Osteocyte (in vitro differentiated cells): ENCODE measurements at regions not wholly inside any gene's neighbourhood (a gene's known extent, or its start where the extent isn't known, plus 50 kb on each side); places are given as distances from the start of the nearest gene placed in this dataset.

Experiments used
- DNase-seq: peaks from one replicate; pipeline ENCODE4 v3.0.0; 2021; ENCODE audit warnings: mixed read lengths; ENCODE audit not compliant: unreplicated experiment; ENCODE audit errors: extremely low spot score
- H3K27ac Mint-ChIP-seq: one replicate; pipeline ENCODE4 v1.8.0; 2021; ENCODE audit warnings: mild to moderate bottlenecking, mixed read lengths; ENCODE audit not compliant: unreplicated experiment
- H3K27me3 Mint-ChIP-seq: one replicate; pipeline ENCODE4 v1.8.0; 2021; ENCODE audit warnings: mixed read lengths; ENCODE audit not compliant: unreplicated experiment
- H3K36me3 Mint-ChIP-seq: one replicate; pipeline ENCODE4 v1.8.0; 2021; ENCODE audit warnings: mixed read lengths; ENCODE audit not compliant: unreplicated experiment
- H3K4me1 Mint-ChIP-seq: one replicate; pipeline ENCODE4 v1.8.0; 2021; ENCODE audit warnings: mixed read lengths; ENCODE audit not compliant: unreplicated experiment
- H3K4me3 Mint-ChIP-seq: one replicate; pipeline ENCODE4 v1.8.0; 2021; ENCODE audit warnings: mild to moderate bottlenecking, moderate library complexity, mixed read lengths; ENCODE audit not compliant: unreplicated experiment
- H3K9me3 Mint-ChIP-seq: one replicate; pipeline ENCODE4 v1.8.0; 2021; ENCODE audit warnings: mixed read lengths; ENCODE audit not compliant: unreplicated experiment
- TF ChIP-seq, protein P1 (sequence below): fragments of 200-600 bp; sonication (generic); IDR thresholded peaks from 2 replicates; pipeline ENCODE4 v1.5.0; 2021; ENCODE audit warnings: antibody characterized with exemption, mild to moderate bottlenecking, moderate library complexity

DNA sequence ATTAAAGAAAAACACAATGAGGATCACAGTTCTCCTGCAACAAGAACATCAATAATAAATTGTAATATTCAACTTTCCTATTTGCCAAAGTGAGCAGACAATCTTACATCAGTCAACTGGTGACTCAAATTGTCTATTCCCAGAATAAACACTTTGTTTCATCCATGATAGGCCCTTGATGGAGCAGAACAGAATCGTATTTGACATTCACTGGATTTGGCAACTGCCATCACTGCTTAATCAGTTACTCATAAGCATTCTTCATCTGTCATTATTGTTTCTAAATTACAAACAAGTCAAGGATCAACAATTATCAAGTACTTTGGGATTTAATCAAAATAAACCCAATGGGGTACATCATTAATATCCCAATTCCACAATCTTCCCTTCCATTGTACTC, 398.4 kb downstream of the GABRG2 start:
- Mint-ChIP-seq H3K27ac (no peak overlapping the region), H3K4me1 (no peaks in the 10 kb centered on the region), H3K9me3 (peaks cover 34% of the 10 kb centered on the region), H3K36me3 (no peaks in the 10 kb centered on the region), H3K4me3 (no peak overlapping the region), H3K27me3 (no peaks in the 10 kb centered on the region)
- TF ChIP-seq, protein P1, sequence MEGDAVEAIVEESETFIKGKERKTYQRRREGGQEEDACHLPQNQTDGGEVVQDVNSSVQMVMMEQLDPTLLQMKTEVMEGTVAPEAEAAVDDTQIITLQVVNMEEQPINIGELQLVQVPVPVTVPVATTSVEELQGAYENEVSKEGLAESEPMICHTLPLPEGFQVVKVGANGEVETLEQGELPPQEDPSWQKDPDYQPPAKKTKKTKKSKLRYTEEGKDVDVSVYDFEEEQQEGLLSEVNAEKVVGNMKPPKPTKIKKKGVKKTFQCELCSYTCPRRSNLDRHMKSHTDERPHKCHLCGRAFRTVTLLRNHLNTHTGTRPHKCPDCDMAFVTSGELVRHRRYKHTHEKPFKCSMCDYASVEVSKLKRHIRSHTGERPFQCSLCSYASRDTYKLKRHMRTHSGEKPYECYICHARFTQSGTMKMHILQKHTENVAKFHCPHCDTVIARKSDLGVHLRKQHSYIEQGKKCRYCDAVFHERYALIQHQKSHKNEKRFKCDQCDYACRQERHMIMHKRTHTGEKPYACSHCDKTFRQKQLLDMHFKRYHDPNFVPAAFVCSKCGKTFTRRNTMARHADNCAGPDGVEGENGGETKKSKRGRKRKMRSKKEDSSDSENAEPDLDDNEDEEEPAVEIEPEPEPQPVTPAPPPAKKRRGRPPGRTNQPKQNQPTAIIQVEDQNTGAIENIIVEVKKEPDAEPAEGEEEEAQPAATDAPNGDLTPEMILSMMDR: no peak
- no peak for DNase-seq

DNA sequence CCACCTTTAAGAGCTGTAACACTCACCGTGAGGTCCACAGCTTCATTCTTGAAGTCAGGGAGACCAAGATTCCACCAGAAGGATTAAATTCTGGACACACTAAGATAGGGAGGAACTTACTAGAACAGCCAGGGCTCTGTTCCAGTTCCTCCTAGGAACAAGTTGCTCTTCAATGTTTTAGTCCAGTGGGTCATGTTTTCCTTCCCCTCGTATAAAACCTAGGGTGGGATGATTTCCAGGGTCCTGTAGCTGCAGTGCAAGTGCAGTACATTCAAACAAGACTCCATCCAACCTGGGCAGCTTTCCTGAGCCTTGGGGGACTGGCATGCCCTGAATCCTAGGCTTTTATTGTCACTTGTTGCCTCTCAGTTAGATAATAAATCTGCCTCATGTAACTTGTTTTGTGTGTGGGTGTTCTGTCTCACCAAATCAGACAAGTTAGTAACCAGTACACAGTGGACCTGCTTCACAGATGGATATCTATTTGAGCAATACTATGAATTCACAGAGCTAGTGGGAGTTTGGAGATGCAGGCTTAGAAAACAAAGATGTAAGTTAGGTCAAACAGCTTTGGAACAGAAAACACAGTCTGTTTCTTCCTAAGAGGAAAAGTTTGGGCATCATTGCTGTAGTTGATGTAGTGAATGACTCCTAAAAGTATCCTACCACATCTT, 405.6 kb downstream of the GABRG2 start:
- peaks cover 18% of the 10 kb centered on the region for H3K9me3 Mint-ChIP-seq
- H3K27me3 Mint-ChIP-seq: no peaks in the 10 kb centered on the region
- TF ChIP-seq, protein P1: no peak
- no peaks in the 10 kb centered on the region for H3K36me3 Mint-ChIP-seq
- no peak overlapping the region for H3K27ac Mint-ChIP-seq
- no peak overlapping the region for H3K4me3 Mint-ChIP-seq
- DNase-seq: no peak
- H3K4me1 Mint-ChIP-seq: no peaks in the 10 kb centered on the region

DNA sequence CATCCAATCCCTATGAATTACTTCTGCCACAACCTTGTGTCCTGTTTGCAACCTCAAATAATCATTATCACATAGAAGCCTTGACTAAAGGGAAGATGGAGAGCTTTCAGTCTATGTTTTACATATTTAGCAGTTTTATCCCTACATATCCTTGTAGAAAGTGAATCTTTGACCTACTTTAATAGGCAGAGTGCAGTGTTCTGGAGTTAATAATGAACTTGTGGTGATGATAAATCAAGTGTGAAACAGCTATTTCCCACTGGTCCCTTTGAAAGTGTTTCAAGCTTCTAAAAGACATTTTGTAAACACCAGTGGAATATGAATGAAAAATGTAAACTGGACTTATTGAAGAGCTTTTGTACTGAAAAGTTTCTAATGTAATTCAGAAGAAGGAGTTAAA, 406.7 kb downstream of the GABRG2 start:
- Mint-ChIP-seq H3K36me3 (no peaks in the 10 kb centered on the region), H3K9me3 (peaks cover 14% of the 10 kb centered on the region), H3K4me1 (no peaks in the 10 kb centered on the region), H3K27me3 (no peaks in the 10 kb centered on the region), H3K27ac (no peak overlapping the region), H3K4me3 (no peak overlapping the region)
- no peak for DNase-seq
- TF ChIP-seq, protein P1: no peak

DNA sequence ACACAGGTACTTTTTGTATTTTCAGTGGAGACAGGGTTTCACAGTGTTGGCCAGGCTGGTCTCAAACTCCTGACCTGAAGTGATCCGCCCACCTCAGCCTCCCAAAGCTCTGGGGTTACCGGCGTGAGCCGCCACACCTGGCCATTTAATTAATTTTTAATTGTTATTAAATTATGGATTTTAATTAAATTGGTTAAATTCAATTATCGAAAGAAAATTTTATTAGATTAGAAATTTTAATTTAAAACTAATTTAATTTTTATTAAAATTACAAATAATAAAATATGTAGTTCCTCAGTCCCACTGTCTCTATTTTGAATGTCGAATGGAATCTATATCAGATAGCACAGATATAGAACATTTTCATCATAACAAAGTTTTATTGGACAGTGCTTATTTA, 416.5 kb downstream of the GABRG2 start:
- Mint-ChIP-seq H3K36me3 (no peaks in the 10 kb centered on the region), H3K27ac (no peak overlapping the region), H3K4me1 (no peaks in the 10 kb centered on the region), H3K4me3 (no peak overlapping the region), H3K9me3 (peaks cover 17% of the 10 kb centered on the region), H3K27me3 (no peaks in the 10 kb centered on the region)
- DNase-seq: no peak
- TF ChIP-seq, protein P1: no peak

DNA sequence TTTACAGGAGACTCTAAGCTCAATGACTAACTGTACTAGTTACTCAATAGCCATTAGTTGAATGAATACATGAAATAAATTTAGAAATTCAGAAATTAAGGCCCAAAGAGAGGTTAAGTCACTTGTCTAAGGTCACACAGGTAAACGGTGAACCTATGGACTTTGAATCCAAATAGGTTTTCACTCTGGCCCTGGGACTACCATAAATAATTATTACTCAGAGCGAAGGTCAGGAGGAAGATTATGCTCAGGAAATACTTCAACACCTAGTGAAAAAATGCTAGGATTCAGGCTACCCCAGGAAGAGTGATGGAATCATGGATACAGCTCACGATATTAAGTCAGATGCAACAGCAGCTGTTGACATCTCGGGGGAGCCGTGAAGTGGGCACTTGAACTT, 417.4 kb downstream of the GABRG2 start:
- Mint-ChIP-seq H3K4me3 (no peak overlapping the region), H3K27ac (no peak overlapping the region), H3K4me1 (no peaks in the 10 kb centered on the region), H3K36me3 (no peaks in the 10 kb centered on the region), H3K9me3 (peaks cover 17% of the 10 kb centered on the region), H3K27me3 (no peaks in the 10 kb centered on the region)
- TF ChIP-seq, protein P1: no peak
- DNase-seq: no peak
